GM19455 (cell line): ENCODE measurements at regions not wholly inside any gene's neighbourhood (a gene's known extent, or its start where the extent isn't known, plus 50 kb on each side); places are given as distances from the start of the nearest gene placed in this dataset.
"Not testable (repeated sequence)": the region's sequence is repeated elsewhere in the genome, so short reads cannot be mapped to it uniquely, and the experiment has no call there.

Source experiments
- ATAC-seq: cut with Tn5 transposase; IDR thresholded peaks from one replicate; pipeline ENCODE4 v1.9.1; 2021; ENCODE audit not compliant: unreplicated experiment

DNA sequence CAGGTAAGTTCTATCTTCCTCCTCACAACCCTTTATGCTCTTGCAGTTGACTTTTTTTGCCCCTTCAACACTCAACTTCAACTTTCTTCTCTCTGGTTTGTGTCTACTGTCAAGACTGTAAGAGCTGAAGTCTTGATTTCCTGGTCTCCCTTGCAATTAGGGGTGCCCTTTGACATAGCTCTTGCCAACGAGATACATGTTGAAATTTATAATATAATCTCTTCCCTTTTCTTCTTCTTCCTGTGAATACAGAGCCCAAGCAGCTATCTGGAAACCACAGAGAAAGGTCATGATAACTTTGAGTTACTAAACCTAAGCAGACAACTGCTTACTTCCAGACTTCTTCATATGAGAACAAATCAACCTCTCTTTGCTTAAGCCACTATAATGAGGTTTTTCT lies 163.5 kb downstream of the MC4R start:
- ATAC-seq: no peak

- ATAC-seq: no peak
Measured at GRCh38 chr18:60202708-60203107, 169.9 kb downstream of the MC4R start.

DNA sequence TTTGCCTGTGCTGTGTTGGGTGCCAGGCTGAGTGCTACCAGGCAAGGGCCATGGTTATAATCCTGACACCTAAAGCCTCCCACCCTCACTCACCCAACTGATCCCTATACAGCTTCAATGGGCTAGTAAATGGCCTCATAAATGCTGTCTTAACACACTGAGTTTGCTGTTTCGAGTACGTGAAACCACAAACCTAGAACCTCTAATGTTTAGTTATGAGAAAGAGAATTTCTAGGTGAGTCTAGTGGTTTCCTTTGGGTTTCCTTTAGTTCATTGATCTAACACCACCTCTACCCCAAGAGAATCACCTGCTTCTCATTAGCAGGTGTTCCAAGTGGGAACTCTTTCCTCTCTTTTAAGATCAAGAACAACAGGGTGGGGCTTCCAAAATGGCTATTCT lies 172.0 kb downstream of the MC4R start:
- ATAC-seq: no peak

- ATAC-seq: no peak
Measured at GRCh38 chr18:60199505-60199904, 173.1 kb downstream of the MC4R start.

DNA sequence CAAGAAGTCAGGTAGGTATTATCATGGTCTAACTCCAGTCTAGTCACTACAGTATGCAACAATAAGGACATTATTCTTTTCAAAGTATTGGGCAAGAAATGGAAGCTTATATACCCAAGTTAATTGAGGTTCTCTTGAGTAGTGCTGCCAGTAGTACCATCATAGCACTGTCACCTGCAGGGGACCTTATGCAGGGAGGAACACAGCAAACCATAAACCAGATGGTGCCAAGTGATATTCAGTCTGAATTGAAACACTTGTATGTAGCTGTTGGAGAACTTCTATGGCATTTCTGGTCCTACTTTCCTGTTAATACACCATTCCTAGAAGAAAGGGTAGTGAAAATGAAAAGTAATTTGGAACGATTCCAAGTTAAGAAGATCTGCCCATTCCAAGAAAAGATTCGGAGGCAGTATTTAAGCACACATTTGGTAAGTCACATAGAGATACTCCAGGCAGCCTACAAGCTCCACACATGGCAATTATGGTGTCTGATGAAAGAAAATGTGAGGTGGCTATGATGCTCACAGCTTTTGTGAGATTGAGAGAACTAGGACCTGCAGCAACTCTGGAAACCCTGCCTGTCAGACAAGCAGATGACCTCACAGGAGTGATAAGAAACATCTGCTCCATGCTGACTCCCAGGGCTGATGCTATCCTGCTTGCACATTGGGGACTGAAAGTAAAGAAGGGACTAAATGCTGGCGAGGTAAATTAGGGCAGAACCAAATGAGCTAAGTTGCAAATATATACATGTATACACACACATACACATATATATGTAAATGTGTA lies 174.7 kb downstream of the MC4R start:
- ATAC-seq: no peak

DNA sequence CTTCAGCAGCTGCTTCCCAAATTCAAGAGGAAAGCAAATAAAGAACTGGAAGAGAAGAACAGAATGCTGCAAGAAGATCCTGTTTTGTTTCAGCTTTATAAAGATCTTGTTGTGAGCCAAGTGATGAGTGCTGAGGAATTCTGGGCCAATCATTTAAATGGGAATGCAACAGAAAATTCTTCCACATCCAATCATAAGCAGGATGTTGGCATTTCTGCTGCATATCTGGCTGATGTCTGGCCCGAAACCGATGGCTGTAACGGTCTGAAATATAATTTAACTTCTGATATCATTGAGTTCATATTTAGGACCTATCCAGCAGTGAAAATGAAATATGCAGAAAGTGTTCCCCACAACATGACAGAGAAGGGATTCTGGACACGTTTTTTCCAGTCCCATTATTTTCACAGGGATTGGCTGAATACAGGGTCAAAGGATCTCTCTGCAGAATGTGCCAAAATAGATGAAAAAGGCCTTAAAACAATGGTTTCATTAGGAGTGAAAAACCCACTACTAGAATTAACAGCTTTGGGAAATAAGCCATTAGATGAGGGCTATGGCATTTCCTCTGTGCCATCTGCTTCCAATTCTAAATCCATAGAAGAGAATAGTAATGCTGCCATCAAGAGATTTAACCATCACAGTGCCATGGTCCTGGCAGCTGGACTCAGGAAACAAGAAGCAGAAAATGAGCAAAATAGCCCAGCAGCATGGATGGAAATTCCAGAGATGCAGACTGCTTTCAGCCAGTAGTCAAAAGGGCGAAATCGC lies 175.6 kb downstream of the MC4R start:
- no peak for ATAC-seq

GRCh38 chr18:60193780-60194179 lies 178.8 kb downstream of the MC4R start:
- ATAC-seq: no peak

DNA sequence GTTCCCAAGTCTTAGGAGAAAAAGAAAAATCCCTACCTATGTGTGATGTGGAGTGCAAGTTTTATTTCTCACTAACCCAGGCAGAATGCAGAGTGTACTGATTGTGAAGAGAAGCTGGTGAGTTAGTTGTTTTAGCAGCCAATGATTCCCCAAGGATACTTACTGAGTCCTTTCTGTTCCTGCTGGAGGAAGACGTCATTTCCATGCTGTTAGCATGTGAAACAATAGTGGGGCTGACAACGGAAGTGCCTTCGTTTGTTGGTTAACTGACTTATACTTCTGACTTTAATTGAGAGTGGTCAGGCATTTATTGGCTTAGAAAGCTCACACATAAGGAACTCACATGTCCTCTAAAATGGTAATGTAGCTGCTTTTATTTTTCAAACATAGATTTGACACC lies 180.6 kb downstream of the MC4R start:
- ATAC-seq: no peak

- ATAC-seq: no peak
Measured at GRCh38 chr18:60189856-60190255, 182.7 kb downstream of the MC4R start.

DNA sequence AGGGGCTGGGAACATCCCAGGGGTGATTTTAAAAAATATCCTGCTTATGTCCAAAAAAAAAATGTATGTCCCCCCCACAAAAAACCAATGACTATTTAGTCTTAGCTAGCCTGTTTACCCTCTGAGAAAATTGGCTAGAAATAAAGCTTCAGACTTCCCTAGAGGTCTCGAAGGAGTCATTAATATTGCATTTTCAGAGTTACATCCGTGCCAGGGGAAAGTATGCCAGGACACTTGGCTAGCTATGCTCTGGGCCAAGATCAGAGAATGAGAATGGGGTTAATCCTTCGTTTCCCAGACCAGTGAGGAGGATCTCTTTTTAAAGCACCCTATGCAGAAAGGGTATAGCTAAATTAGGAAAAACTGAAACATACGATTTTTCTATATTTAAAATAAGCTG lies 183.6 kb downstream of the MC4R start:
- no peak for ATAC-seq

DNA sequence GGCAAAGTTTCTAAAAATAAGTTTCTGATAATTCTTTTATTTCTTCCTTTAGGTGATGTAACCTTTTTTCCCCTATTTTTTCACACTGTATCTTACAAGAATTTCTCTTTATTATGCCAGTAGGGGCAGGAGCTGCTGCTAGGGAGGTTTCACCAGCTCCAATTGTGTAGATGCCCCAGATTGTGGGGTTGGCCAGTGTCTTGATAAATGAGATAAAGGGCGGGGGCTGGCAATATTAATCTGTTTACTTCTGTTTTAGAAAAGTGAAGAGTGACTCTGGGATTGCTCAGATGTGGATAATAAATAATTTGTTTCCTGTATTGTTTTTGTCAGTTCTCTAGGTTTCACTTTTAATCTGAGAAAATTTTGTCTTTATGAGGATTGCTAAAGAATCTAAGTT lies 190.4 kb downstream of the MC4R start:
- ATAC-seq: no peak

GRCh38 chr18:60180671-60181070 lies 191.9 kb downstream of the MC4R start:
- no peak for ATAC-seq

GRCh38 chr18:60178224-60178623 lies 194.4 kb downstream of the MC4R start:
- ATAC-seq: not testable (repeated sequence)

DNA sequence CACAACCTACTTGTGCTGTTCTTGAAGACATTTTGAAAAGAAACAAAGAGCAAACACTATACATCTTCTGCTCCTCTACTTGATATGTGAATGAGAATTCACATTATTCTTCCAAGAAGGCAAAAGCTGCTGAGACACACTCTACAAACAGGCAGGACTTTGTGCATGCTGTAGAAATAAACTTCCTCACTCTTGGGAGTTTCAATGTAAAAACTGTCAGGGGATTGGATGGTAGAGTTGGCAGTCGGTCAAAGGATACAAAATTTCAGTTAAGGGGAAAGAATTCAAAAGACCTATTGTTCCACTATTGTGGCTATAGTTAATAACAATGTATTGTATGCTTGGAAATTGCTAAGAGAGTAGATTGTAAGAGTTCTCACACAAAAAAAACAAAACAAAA lies 196.3 kb downstream of the MC4R start:
- ATAC-seq: no peak

- ATAC-seq: no peak
Measured at GRCh38 chr18:60174832-60175231, 197.7 kb downstream of the MC4R start.

DNA sequence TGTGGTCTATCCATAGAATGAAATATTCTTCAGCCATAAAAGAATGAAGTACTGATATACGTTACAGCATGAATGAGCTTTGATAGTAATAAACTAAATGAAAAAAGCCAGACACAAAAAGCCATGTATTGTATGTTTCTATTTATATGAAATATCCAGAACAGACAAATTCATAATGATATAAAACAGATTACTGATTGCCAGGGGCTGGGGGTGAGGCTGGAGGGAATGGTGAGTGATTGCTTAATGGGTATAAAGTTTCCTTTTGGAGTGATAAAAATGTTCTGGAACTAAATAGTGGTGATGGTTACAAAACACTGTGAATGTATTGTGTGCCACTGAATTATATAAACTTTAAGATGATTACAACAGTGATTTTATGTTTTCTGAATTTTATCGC lies 200.5 kb downstream of the MC4R start:
- no peak for ATAC-seq

GRCh38 chr18:60163622-60164021 lies 209.0 kb downstream of the MC4R start:
- no peak for ATAC-seq

GRCh38 chr18:60162388-60162787 lies 210.2 kb downstream of the MC4R start:
- ATAC-seq: no peak

DNA sequence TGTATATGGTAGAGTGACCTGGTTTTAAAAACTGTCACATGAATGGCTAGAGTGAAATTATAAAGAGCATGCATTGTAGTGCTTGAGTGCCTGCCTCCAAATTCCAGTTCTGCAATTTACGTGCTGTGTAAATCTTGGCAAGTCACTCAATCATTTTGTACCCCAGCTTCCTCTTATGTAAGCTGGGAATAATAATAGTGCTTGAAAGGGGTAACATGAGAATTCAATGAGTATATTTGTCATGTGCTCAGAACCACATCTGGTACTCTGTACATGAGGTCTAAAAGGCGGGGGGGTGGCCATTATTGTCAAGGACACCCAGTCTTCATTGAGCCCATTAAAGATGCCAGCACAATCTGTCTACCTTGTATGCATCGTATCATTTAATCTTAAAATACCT lies 214.8 kb downstream of the MC4R start:
- ATAC-seq: no peak

DNA sequence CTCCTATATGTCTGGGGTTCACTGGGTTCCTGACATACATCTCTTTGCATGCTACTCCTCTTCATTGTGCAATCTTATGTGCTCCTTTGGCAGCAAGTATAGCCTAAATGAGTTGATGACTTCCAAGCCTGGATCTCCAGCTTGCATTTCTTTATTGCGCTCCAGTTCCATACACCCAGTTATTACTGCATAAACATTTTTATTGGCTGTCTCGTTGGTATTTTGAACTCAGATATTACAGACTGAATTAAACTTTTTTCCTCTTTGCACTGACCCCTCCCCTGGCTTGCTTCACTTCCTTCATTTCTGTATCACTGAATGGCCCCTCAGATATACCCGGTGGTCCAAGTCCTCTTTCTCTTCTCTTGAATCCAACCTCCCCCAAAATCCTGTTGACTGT lies 219.2 kb downstream of the MC4R start:
- no peak for ATAC-seq

GRCh38 chr18:60149316-60149715 lies 223.3 kb downstream of the MC4R start:
- ATAC-seq: no peak

GRCh38 chr18:60147323-60147722 lies 225.3 kb downstream of the MC4R start:
- no peak for ATAC-seq
